Heart left ventricle (tissue), 13 donors: ENCODE measurements at regions not wholly inside any gene's neighbourhood (a gene's known extent, or its start where the extent isn't known, plus 50 kb on each side); places are given as distances from the start of the nearest gene placed in this dataset.

Experiments used
- CTCF ChIP-seq, 12 donors: fragments of 200-600 bp; sonication (generic) in 4 of 12; IDR thresholded peaks; one replicate each; pipeline versions ENCODE4 v1.5.0 to v1.8.0; 2018 to 2022; ENCODE audit warnings: antibody characterized with exemption in 12 of 12, mild to moderate bottlenecking in 5 of 12
- POLR2A ChIP-seq, 2 donors: fragments of 450-650 bp; IDR thresholded peaks; one replicate each; pipeline ENCODE4 v1.6.1; 2017; ENCODE audit warnings: antibody characterized with exemption in 2 of 2, mild to moderate bottlenecking in 2 of 2, moderate library complexity in 2 of 2
- donor health status: ischemic (EF 13 %, LVEDD 7.1; RV severe dilation, severe dysfunction).
- donor health status: DM: no; HTN: yes; CAD: no.
- donor health status: DM: no; HTN: no; CAD: no.
- donor health status: ischemic (EF 25% LVEDD 6.9; RV normal size, moderate dysfunction).
- donor health status: ischemic (EF 25% LVEDD 5.7; RV mildly dilated, moderate dysfunction).
- donor health status: ischemic (EF 35%, LVEDD 5.7; RV mildly dilated, moderate dysfunction).
- donor health status: nonischemic (EF 11% LVEDD 7.7; RV severe dilation, severe dysfunction).
- donor health status: DM: yes; HTN: yes; CAD: no.
- donor health status: PGD.
- donor health status: ischemic (EF 29% LVEDD 5.4; RV normal size, mild dysfunction).
- donor health status: nonischemic (EF 23%, LVEDD 6.1; RV moderate dilation, normal function).

GRCh38 chr12:124704619-124705018 is 137.2 kb upstream of the NCOR2 start:
- TF ChIP-seq CTCF (IDR thresholded peaks at IDR 0.05) (no peak), POLR2A (IDR thresholded peaks at IDR 0.05) (no peak)
